ENCODE measurements at regions not wholly inside any gene's neighbourhood (a gene's known extent, or its start where the extent isn't known, plus 50 kb on each side); places are given as distances from the start of the nearest gene placed in this dataset.
"Not testable (repeated sequence)": the region's sequence is repeated elsewhere in the genome, so short reads cannot be mapped to it uniquely, and the experiment has no call there.

DNA sequence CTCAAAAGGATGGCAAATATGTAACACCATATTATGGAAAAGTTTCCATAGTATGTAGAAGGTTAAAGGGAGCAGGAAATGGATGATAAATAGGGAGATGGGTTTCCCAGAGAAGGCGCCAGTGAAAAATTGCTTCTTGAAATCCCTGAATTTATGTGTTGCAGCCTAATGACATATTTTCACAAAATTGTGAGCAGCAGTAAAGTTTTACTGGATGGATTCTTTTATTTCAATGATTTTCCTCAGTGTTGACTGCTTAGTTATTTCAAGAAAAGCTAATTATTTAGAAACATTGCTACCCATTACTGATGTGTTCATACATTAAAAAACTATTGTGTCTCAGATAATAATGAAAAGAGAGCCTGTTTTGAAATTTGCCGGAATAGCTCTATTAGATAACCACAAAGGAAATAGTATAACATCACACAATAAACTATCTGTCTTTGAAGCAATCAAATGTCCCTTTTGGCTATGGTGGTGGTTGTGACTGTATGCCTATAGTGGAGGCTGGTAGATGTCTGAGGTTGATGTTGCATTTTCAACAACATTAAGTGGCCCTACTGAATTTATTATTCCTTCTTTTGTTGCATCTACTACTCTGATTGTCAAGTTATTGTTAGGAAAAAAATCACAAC lies 169.9 kb upstream of the HAND2 start:
- DNase-seq (ENCODE audit: low spot score), result no peak

DNA sequence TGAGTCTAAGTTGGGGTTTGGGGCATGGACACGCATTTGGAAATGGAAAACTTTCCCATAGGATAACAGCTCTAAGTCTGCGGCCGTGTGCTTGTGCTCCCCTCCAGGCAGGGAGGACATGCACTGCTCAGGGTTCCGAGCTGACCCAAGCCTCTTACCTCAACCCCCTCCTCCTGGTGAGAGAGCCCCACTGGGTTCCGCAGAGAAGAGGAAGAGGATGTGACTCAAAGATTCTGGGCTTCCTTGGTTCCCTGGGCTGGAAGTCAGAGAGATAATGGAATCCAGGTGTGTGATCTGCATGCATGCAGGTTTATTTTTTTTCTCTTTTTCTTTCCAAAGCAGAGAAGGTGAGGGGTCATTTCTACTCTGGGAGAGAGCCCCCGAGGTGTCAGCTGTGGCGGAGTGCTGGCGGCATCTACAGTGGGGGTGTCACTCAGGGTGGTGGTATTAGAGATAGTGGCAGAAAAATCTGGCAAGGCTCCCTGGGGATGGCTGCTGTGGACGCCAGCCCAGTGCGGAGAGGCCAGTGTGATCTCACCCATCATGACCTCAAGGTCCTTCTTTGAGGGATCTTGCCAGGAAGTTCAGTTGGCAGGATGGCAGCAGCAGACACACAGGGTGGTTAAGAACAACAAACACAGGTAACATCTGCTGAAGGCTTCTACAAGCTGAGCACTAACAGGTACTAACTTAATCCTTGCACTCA lies 168.7 kb upstream of the HAND2 start:
- no peak for DNase-seq (ENCODE audit: low spot score)

DNA sequence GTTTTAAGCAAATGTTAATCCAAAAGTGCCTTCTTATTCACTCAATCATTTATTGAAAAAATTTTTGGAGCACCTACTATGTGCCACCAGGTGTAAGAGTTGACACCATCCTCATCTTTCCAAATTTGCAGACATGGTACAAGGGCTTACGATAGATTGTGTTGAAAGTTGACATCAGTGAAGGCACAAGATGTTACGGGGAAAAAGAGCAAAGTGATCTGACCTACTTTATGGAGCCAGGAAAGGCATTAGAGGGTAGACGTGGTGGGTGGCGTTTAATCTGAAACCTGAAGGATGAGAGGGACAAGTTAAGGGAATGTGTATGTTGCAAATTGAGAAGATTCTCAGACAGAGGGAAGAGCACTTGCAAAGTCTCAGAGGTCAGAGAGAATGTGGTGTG lies 167.8 kb upstream of the HAND2 start:
- DNase-seq (ENCODE audit: low spot score), result no peak

DNA sequence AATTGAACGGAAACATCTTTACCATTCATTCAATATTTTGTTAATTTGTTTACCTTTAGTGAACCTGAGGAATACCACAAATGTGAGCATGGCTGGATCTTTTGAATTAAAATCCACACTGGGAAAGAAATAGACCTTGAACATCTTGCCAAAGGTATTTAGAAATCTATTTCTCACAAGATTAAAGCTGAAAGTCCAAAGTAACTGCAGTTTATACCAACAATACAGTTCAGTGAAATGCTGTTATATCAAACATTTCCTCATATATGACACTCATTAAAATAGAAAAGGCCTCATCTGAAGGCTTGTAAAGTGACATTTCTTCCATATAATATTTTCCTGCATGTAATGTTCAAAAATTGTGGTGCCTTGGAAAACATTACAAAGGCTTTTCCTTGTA lies 166.5 kb upstream of the HAND2 start:
- no peak for DNase-seq (ENCODE audit: low spot score)

DNA sequence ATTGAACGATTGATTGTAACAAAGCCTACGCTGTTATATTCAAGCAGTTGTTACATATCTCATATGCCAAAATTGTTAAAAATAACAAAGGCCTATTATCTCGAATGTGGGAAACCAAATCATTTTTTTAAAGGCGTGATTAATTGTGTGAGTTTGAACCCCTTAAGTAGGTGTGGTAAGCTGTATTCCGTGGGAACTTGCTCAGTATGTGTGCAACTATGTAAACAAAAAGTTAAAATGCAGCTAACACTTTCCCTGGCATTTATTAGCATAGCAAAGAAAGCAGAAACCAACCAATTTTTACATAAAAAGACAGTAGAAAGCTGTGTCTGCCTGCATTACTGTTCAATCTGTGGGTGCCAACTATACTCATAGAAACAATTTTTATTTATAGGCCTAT lies 166.0 kb upstream of the HAND2 start:
- no peak for DNase-seq (ENCODE audit: low spot score)

DNA sequence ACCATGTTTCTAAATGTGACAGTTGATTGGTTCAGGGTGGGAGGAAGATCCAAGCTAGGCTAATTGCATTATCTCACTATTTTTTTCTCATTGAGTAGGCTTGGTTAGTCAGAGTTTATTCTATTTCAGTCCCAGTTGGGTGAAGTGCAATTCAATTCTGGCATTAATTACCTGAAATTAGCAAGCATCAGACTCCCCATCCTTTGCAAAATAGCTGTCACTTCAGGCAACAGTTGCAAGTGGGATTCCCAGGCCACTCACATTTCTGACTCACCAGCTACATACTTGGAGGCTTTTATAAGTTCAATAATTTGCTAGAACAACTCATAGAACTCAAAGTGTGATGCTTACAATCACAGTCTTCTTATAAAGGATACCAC lies 155.8 kb upstream of the HAND2 start:
- no peak for DNase-seq (ENCODE audit: low spot score)

DNA sequence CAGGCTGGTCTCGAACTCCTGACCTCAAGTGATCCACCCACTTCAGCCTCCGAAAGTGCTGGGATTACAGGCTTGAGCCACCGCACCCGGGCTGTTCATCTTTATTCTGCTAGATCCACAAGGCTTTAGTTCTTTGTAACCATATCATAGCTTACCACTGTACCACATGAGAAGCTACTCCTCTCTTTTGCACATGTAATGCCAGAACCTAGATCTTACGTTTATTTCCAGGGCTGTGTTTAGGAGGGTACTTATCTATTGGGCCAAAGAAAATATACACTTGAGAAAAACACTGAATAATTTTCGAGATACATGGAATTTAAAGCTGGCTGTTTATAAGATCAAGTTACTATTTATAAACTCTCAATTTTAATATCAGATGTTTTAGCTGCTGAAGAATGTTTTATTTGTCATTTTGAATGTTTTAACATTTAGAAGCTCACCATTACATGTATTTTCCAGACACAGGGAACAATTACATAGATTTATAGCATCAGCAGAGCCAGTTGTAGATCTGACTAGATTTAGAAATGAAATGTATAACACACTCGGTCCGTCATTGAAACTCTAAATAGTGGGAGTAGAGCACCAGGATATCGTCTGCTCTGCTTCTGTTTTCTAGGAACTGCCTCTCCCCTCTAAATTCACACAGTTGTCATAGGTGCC lies 155.3 kb upstream of the HAND2 start:
- DNase-seq (ENCODE audit: low spot score), result no peak

DNA sequence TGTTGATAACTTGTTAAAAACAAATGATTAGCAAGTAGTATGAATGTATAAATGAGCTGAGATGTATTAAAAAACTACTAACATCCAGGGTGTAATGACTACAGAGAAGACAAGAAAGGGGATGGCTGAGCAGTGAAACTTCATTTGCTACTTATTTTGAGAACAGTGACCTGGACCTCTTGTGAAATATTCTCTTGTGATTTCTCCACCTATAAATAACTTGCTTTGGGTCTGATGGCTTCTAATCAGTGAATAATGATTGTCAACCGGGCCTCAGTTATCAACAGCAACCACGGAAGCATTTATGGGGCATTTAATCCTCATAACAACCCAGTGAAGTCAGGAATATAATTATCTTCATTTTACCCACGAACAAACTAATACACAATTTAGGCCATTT lies 154.2 kb upstream of the HAND2 start:
- DNase-seq (ENCODE audit: low spot score), result no peak

DNA sequence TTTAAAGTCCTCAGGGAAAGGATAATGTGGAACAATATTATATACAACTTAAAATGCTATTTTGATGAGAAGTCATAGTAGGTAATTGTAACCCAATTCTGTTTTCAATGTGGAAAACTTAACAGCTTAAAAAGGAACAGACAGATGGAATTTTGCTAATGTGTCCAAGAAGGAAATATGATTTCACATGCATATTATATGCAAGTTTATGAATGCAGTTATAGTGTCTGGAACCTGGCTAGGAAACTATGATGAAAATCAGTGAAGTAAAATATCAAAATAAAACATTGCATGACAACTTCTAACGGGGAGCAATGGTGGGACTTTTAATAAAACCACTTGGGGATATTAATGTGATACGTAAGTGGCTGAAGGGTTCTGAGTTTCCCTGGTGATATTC lies 152.6 kb upstream of the HAND2 start:
- DNase-seq (ENCODE audit: low spot score), result no peak

DNA sequence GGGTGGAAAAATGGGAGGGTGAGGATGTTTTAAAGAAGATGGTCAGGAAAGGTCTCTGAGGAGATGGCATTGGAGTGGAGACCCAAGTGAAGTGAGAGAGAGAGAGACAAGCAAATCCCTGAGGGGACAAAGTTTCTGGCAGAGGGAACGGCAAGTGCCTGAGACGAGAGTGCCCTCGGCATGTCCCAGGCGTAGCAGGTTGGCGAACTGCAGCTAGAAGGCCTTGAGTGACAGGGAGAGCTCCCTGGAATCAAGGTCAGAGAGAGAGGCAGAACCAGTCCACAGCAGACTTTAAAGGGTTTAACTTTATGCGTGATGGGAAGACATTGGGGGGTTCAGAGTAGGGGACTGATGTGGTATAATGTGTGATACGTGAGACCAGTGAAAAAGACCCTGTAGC lies 150.2 kb upstream of the HAND2 start:
- DNase-seq (ENCODE audit: low spot score), result no peak

DNA sequence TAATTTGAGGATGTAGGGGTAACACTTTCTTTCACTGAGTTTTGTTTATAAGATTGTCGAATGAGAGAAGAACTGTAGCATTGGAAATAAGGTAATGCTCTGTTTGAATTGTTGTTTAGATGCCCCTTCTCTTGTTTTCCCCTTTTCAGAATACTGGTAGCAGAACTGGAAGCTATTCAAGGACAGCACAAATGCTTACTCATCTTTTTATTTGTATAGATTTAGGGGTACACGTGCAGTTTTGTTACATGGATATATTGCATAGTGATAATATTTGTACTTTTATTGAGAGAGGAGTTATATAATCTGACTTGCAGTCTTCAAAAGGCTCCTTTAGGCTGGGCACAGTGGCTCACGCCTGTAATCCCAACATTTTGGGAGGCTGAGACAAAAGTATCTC lies 145.4 kb upstream of the HAND2 start:
- DNase-seq (ENCODE audit: low spot score), result no peak

DNA sequence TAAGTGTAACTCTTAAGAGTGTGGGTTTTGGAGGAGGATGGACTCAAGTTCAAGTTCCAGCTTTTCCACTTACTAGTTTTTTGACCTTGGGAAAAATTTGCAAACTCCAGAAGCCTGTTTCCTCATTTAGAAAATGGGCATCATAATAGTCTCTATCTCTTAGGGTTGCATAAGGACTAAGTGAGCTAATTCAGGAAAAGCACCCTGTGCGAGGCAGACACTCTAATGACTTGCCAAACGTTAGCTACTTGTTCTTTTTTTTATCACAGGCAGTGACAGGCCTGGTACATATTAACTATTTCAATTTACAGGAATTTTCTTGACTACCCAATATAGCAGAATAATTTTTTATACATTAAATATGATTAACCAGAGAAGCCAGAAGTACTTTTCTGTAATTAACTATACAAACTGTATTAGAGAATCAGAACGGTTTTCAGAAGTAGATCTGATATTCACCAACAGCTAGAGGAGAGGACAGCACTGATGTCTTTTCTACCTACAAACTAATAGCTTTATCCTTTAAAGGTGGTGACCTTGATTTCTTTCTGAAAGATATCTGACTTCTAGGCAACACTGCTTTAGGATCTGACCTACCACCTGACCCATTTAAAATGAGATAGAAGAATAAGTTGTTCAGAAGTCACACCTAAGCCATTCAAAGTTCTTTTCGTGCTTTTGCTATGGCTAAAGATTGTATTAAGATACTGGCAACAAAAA lies 139.6 kb upstream of the HAND2 start:
- no peak for DNase-seq (ENCODE audit: low spot score)

DNA sequence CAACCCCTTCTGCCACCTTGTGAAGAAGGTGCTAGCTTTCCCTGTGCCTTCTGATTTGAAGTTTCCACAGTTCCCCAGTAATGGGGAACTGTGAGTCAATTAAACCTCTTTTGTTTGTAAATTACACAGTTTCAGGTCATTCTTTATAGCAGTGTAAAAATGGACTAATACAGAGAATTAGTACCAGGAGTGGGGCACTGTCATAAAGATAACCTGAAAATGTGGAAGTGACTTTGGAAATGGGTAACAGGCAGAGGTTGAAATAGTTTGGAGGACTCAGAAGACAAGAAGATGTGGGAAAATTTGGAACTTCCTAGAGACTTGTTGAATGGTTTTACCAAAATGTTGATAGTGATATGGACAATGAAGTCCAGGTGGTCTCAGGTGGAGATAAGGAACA lies 131.0 kb upstream of the HAND2 start:
- DNase-seq (ENCODE audit: low spot score), result no peak

DNA sequence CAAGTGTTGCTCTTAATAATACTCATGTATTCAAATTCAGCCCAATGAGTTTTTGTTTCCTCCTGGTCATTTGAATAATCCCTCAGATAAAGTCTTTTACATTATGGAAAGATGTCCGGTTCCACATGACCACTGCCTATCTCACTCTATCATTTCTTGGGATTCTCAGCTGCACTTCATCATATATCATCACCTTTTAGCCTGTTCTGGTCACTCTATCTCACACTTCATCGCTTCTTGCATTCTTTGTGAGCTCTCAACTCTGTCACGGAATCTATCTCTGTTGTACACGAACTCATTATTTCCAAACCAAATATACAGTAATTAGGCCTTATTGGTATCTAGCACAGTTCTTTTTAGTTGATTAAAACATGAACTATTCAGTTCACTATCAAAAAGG lies 126.9 kb upstream of the HAND2 start:
- no peak for DNase-seq (ENCODE audit: low spot score)

DNA sequence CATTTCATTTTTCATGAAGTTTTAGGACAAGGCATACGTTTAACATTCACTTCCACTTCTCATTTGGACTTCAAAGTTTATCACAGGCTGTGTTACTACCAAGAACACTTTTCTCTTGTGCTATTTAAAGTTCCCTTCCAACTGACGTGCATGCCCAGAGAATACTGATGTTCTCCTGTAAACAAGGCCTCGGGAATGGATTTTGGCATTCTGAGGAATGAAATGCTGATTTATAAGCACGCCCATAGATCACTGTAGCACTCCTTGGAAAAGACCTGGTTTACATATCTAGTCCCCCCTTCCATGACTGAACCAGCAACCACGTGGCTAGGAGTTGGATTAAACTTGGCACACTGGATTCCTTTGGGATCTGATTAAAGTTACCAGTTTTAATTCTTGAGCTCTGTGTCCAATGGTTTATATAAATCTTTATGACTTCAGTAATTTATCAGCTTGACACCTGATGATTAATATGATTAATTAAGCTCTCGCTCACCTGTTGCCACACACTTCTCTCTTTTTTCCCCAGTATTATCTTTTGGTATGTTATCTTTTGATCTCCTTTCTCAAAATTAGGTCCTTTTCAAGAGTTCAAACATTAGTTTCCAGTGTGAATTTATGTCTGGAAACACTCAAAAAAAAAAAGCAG lies 122.4 kb upstream of the HAND2 start:
- no peak for DNase-seq (ENCODE audit: low spot score)

DNA sequence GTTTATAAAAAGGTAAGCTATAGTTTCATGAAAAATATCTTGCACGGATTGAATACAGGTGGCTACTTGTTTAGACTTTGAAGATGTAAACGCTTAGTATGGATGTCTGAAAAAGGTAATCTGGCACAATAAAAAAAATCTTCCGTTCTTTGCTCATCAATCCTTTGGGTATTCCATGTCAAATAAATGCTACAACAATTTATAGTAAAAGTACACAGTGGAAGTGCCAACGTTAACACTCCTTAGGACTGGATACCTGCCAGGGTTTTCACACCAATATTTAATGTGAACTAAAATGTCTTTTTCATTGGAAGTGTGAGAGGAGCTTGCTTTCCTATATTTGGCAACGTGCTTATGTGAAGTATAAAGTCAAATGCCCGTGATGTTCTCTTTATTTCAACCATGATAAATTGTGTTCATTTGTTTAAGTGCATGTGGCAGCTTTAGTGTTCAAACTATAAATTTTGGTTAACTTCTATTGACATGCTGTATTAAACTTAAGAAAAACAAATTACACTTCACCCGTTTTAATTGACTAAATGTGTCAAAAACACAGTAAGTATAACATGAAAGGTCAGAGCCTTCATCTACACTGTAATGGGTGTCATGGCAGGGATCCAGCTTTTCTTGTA lies 121.7 kb upstream of the HAND2 start:
- DNase-seq (ENCODE audit: low spot score), result no peak

DNA sequence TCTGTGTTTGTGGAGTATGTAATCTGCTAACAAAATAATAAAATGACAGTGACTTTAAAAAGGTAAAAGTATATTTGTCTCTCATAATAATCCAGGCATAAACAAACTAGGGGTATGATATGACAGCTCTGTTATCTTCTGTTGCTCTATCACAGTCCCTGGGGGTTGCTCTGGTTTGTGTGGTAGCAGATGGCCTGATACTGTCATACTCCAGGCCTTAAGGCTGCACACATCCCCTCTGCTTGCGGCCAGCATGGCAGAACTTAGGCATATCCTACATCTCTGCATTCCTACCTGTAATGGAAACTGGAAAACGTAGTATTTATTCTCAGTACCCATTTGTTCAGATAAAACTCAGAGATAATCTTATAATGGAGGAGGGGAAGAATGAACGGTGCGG lies 117.9 kb upstream of the HAND2 start:
- DNase-seq (ENCODE audit: low spot score), result no peak

DNA sequence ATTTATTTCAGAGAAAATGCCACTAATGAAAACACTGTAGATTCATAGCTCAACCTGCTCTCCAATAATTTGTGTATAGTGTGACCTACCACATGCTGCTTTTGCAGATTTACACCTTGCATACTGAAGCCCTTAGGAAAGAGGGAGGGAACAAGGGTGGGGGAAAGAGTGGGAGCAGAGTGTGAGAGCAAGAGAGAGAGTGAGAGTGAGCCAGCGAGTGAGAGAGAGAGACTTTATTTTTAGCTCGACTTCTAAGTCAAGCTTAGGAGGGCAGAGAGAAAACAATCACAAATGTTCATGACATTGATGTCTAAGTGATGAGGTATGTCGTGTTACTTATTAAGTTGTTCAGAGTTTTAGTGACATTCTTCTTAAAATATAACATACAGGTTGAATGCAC lies 112.5 kb upstream of the HAND2 start:
- no peak for DNase-seq (ENCODE audit: low spot score)

DNA sequence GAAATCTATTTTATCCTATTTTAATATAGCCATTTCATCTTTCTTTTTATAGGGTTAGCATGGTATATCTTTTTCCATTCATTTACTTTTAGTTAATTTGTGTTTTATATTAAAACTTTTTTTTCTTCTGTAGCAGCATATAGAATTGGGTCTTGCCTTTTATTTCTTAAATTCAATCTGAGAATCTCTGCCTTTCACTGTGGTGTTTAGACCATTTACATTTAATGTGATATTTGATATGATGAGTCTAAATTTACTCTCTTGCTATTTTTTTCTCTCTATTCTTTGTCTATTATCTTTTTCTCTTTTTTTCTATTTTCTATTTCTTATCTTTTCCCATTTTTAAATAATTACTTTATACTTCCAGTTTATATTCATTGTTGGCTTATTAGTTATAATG lies 105.4 kb upstream of the HAND2 start:
- no peak for DNase-seq (ENCODE audit: low spot score)

DNA sequence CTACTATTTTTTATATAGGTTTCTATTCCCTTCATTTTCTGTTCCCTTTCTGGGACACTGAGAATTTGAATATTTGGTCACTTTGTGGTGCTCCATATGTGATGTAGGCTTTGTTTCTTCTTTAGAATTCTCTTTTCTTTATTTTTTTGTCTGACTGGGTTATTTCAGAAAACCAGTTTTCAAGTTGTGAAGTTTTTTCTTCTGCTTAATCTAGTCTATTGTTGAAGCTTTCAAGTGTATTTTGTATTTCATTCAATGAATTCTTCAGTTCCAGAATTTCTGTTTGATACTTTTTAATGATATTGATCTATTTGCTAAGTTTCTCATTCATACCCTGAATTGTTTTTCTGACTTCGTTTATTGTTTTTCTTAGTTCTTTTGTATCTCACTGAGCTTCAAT lies 96.2 kb upstream of the HAND2 start:
- no peak for DNase-seq (ENCODE audit: low spot score)

DNA sequence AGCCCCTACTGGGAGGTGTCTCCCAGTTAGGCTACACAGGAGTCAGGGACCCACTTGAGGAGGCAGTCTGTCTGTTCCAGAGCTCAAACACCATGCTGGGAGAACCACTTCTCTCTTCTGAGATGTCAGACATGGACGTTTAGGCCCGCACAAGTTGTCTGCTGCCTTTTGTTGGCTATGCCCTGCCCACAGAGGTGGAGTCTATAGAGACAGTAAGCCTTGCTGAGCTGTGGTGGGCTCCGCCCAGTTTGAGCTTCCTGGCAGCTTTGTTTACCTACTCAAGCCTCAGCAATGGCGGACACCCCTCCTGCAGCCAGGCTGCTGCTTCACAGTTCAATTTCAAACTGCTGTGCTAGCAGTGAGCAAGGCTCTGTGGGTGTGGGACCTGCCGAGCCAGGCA lies 88.6 kb upstream of the HAND2 start:
- DNase-seq (ENCODE audit: low spot score), result not testable (repeated sequence)

DNA sequence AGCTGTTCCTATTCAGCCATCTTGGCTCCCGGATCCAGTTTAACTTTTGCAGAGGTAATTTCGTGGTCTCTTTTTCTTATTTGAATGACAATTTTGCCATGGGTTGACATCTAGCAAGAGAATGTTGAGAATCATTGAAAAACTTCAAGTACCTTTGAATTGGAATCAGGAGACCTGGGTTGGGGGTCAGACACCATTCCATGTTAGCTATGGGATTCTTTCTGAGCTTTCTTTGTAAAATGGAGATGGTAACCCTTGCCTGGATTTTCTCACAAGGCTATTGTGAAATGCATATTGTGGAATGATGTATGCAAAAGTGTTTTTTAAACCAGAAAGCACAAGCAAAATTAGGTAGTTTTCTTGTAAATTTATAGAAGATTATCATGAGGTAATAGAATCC lies 79.1 kb upstream of the HAND2 start:
- DNase-seq (ENCODE audit: low spot score), result no peak

All from CD4-positive, alpha-beta T cell treated with Interleukin-6 at 100 ng/mL for 8 hours (primary cell).